ENCODE measurements at regions not wholly inside any gene's neighbourhood (a gene's known extent, or its start where the extent isn't known, plus 50 kb on each side); places are given as distances from the start of the nearest gene placed in this dataset.

DNA sequence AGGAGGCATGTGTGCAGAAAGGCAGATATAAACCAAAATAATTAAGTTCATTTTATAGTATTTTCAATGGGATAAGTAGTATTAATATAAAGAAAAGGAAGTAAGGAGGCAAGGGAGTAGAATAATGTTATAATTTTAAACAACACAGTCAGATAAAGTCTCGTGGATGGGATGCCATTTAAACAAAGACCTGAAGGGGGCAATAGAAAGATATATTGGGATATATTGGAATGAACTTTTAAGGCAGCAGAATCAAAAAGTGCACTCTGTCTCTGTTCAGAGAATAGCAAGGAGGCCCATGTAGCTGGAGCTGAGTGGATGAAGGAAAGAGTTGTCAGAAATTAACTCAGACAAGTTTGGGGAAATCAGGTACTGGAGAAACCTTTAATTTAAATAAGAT lies 158.7 kb downstream of the CGGBP1 start:
- H3K4me3 ChIP-seq (ENCODE audit: low read depth, low read length), result no peak overlapping the region
- TF ChIP-seq CTCF (IDR thresholded peaks at IDR 0.05; ENCODE audit: low read depth, low read length), result no peak

GRCh38 chr3:87898971-87899370 lies 159.8 kb downstream of the CGGBP1 start:
- no peak overlapping the region for H3K4me3 ChIP-seq (ENCODE audit: low read depth, low read length)
- TF ChIP-seq CTCF (IDR thresholded peaks at IDR 0.05; ENCODE audit: low read depth, low read length), result no peak

GRCh38 chr3:87895983-87896382 lies 162.8 kb downstream of the CGGBP1 start:
- H3K4me3 ChIP-seq (ENCODE audit: low read depth, low read length), result no peak overlapping the region
- TF ChIP-seq CTCF (IDR thresholded peaks at IDR 0.05; ENCODE audit: low read depth, low read length), result no peak

GRCh38 chr3:87873136-87873535 lies 185.7 kb downstream of the CGGBP1 start:
- no peak overlapping the region for H3K4me3 ChIP-seq (ENCODE audit: low read depth, low read length)
- TF ChIP-seq CTCF (IDR thresholded peaks at IDR 0.05; ENCODE audit: low read depth, low read length), result no peak

- H3K4me3 ChIP-seq (ENCODE audit: low read depth, low read length), result no peak overlapping the region
- no peak for TF ChIP-seq CTCF (IDR thresholded peaks at IDR 0.05; ENCODE audit: low read depth, low read length)
Observed at GRCh38 chr3:87867001-87867400, 191.8 kb downstream of the CGGBP1 start.

- no peak overlapping the region for H3K4me3 ChIP-seq (ENCODE audit: low read depth, low read length)
- no peak for TF ChIP-seq CTCF (IDR thresholded peaks at IDR 0.05; ENCODE audit: low read depth, low read length)
Observed at GRCh38 chr3:87856126-87856525, 202.7 kb downstream of the CGGBP1 start.

DNA sequence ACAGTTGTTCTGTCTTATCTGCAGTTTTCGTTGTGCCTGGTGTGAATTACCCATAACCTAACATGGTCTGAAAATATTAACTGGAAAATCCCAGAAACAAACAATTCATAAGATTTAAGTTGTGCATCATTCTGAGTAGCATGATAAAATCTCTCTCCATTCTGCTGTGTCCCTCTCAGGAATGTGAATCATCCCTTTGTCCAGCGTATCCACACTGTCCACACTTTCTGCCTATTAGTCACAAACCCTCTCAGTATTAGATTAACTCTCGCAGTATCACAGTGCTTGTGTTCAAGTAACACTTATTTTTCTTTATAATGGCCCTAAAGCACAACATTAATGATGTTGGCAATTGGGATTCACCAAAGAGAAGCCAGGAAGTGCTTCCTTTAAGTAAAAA lies 203.2 kb downstream of the CGGBP1 start:
- TF ChIP-seq CTCF (IDR thresholded peaks at IDR 0.05; ENCODE audit: low read depth, low read length), result no peak

More for the DNA sequence above, 203.2 kb downstream of the CGGBP1 start:
- H3K4me3 ChIP-seq (ENCODE audit: low read depth, low read length), result no peak overlapping the region
